CD4-positive, alpha-beta T cell treated with Interleukin-2 at 100 ng/mL for 4 hours (primary cell): ENCODE measurements at regions not wholly inside any gene's neighbourhood (a gene's known extent, or its start where the extent isn't known, plus 50 kb on each side); places are given as distances from the start of the nearest gene placed in this dataset.
"Not testable (repeated sequence)": the region's sequence is repeated elsewhere in the genome, so short reads cannot be mapped to it uniquely, and the experiment has no call there.

ENCODE experiments used
- DNase-seq: peaks from one replicate; pipeline ENCODE4 v3.0.0-alpha.2; 2020; ENCODE audit warnings: low spot score

GRCh38 chr6:103769431-103769830 lies 1090.3 kb downstream of the HACE1 start:
- no peak for DNase-seq

- DNase-seq, result no peak
Measured at GRCh38 chr6:103750603-103751002, 1109.1 kb downstream of the HACE1 start.

- no peak for DNase-seq
Measured at GRCh38 chr6:103734016-103734415, 1125.7 kb downstream of the HACE1 start.

GRCh38 chr6:103729658-103730057 lies 1130.1 kb downstream of the HACE1 start:
- no peak for DNase-seq

GRCh38 chr6:103723438-103724322 lies 1136.0 kb downstream of the HACE1 start:
- no peak for DNase-seq

- DNase-seq, result no peak
Measured at GRCh38 chr6:103722683-103723082, 1137.0 kb downstream of the HACE1 start.

- no peak for DNase-seq
Measured at GRCh38 chr6:103721923-103722322, 1137.8 kb downstream of the HACE1 start.

- no peak for DNase-seq
Measured at GRCh38 chr6:103720393-103720792, 1139.3 kb downstream of the HACE1 start.

- no peak for DNase-seq
Measured at GRCh38 chr6:103719545-103719944, 1140.2 kb downstream of the HACE1 start.

- no peak for DNase-seq
Measured at GRCh38 chr6:103715269-103715668, 1144.5 kb downstream of the HACE1 start.

GRCh38 chr6:103709236-103709635 lies 1150.5 kb downstream of the HACE1 start:
- not testable (repeated sequence) for DNase-seq

- no peak for DNase-seq
Measured at GRCh38 chr6:103707596-103708325, 1152.0 kb downstream of the HACE1 start.

- DNase-seq, result no peak
Measured at GRCh38 chr6:103699769-103700168, 1160.0 kb downstream of the HACE1 start.

GRCh38 chr6:103687430-103687829 lies 1172.3 kb downstream of the HACE1 start:
- no peak for DNase-seq

GRCh38 chr6:103680116-103680515 lies 1179.6 kb downstream of the HACE1 start:
- no peak for DNase-seq

- no peak for DNase-seq
Measured at GRCh38 chr6:103677290-103677689, 1182.4 kb downstream of the HACE1 start.

GRCh38 chr6:103675807-103676406 lies 1183.8 kb downstream of the HACE1 start:
- no peak for DNase-seq

- no peak for DNase-seq
Measured at GRCh38 chr6:103674790-103675189, 1184.9 kb downstream of the HACE1 start.

GRCh38 chr6:103672169-103672568 lies 1187.5 kb downstream of the HACE1 start:
- DNase-seq, result no peak

- DNase-seq, result no peak
Measured at GRCh38 chr6:103629613-103630012, 1230.1 kb downstream of the HACE1 start.

- DNase-seq, result no peak
Measured at GRCh38 chr6:103617642-103618041, 1242.1 kb downstream of the HACE1 start.

- no peak for DNase-seq
Measured at GRCh38 chr6:103587722-103588121, 1272.0 kb downstream of the HACE1 start.

- DNase-seq, result no peak
Measured at GRCh38 chr6:103578115-103578514, 1281.6 kb downstream of the HACE1 start.
